ENCODE measurements at regions not wholly inside any gene's neighbourhood (a gene's known extent, or its start where the extent isn't known, plus 50 kb on each side); places are given as distances from the start of the nearest gene placed in this dataset.

GRCh38 chr5:147084702-147085101 lies 150.1 kb upstream of the STK32A start:
- no peak overlapping the region for H3K27ac ChIP-seq
- H3K4me3 ChIP-seq, result no peak overlapping the region
- no peaks in the 10 kb centered on the region for H3K9me3 ChIP-seq
- H3K27me3 ChIP-seq, result no peaks in the 10 kb centered on the region
- intact Hi-C loops (cut with DNase I), result no loop called here
- H3K36me3 ChIP-seq, result no peaks in the 10 kb centered on the region
- DNase-seq (no peak), ATAC-seq (no peak)
- TF ChIP-seq, protein P1, sequence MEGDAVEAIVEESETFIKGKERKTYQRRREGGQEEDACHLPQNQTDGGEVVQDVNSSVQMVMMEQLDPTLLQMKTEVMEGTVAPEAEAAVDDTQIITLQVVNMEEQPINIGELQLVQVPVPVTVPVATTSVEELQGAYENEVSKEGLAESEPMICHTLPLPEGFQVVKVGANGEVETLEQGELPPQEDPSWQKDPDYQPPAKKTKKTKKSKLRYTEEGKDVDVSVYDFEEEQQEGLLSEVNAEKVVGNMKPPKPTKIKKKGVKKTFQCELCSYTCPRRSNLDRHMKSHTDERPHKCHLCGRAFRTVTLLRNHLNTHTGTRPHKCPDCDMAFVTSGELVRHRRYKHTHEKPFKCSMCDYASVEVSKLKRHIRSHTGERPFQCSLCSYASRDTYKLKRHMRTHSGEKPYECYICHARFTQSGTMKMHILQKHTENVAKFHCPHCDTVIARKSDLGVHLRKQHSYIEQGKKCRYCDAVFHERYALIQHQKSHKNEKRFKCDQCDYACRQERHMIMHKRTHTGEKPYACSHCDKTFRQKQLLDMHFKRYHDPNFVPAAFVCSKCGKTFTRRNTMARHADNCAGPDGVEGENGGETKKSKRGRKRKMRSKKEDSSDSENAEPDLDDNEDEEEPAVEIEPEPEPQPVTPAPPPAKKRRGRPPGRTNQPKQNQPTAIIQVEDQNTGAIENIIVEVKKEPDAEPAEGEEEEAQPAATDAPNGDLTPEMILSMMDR (IDR thresholded peaks at IDR 0.05), result no peak
- H3K4me1 ChIP-seq, result no peaks in the 10 kb centered on the region

DNA sequence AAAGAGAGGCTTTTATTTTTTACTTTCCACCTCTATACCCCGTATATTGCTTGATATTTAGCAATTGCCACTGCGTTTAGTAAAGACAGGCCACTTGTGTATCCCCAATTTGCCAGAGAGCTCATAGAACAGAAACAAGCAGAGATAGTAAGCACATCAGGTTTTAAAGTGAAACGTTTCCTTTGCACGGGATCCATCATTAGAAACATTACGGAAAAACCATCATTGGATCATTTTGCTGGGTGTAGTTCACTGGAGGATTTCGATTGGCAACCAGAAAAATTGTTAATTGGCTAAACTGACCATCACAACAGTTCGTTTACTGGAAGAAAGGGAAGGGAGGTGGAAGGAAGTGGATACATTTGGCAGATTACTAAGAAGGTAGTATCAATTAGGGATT lies 149.4 kb upstream of the STK32A start:
- Histone ChIP-seq H3K27me3 (no peaks in the 10 kb centered on the region), H3K27ac (no peak overlapping the region), H3K4me3 (no peak overlapping the region), H3K4me1 (no peaks in the 10 kb centered on the region), H3K9me3 (no peaks in the 10 kb centered on the region), H3K36me3 (no peaks in the 10 kb centered on the region)
- TF ChIP-seq, protein P1 (IDR thresholded peaks at IDR 0.05), result no peak
- ATAC-seq (no peak), DNase-seq (no peak)
- intact Hi-C loops (cut with DNase I), result no loop called here

DNA sequence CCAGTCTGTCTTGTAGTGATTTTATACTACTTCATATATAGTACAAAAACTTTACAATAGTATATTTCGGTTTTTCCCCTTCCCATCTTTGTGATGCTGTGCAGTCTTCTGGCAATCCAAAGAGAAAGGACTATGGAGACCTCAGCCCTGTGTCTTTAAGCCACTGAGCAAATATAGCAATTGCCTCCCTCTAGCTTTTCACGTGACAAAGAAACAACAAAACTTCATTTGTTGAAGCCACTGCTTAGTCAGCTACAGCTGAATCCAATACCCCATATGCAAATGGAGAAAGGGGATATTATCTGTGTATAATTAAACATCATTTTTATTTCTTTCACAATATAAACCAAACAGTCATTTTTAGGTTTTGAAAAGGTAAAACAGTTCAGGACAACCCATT lies 142.8 kb upstream of the STK32A start:
- no peak overlapping the region for H3K27ac ChIP-seq

GRCh38 chr5:147093138-147093537 lies 141.7 kb upstream of the STK32A start:
- intact Hi-C loops (cut with DNase I), result no loop called here
- no peak for DNase-seq

More for the DNA sequence above, 142.8 kb upstream of the STK32A start:
- DNase-seq (no peak), ATAC-seq (no peak)
- intact Hi-C loops (cut with DNase I), result no loop called here
- TF ChIP-seq, protein P1 (IDR thresholded peaks at IDR 0.05), result no peak
- H3K9me3 ChIP-seq, result no peaks in the 10 kb centered on the region
- H3K36me3 ChIP-seq, result no peaks in the 10 kb centered on the region
- H3K4me1 ChIP-seq, result no peaks in the 10 kb centered on the region
- H3K27me3 ChIP-seq, result no peaks in the 10 kb centered on the region
- H3K4me3 ChIP-seq, result no peak overlapping the region

DNA sequence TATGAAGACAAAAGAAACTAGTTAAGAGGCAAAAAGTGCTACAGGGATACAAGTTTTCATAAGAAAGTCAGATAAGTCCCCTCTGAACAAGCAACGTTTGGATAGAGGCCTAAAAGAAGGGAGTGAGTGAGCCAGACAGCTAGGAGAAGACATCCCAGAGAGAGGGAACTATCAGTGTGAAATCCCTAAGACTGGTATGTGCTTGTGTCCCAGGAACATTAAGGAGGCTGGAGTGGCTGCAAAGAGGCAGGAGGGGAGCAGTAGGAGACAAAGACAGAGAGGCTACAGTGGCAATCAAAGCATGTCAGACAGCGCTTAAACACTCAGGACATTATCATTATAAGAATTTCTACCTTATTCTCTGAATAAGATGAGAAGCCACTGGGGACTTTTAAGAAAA lies 139.1 kb upstream of the STK32A start:
- intact Hi-C loops (cut with DNase I), result no loop called here
- DNase-seq (no peak), ATAC-seq (no peak)
- H3K9me3 ChIP-seq, result no peaks in the 10 kb centered on the region
- no peaks in the 10 kb centered on the region for H3K27me3 ChIP-seq
- H3K27ac ChIP-seq, result no peak overlapping the region
- no peaks in the 10 kb centered on the region for H3K4me1 ChIP-seq
- no peaks in the 10 kb centered on the region for H3K36me3 ChIP-seq
- TF ChIP-seq, protein P1 (IDR thresholded peaks at IDR 0.05), result no peak
- no peak overlapping the region for H3K4me3 ChIP-seq

More at GRCh38 chr5:147093138-147093537, 141.7 kb upstream of the STK32A start:
- Histone ChIP-seq H3K4me3 (no peak overlapping the region), H3K9me3 (no peaks in the 10 kb centered on the region), H3K36me3 (no peaks in the 10 kb centered on the region), H3K27ac (no peak overlapping the region), H3K27me3 (no peaks in the 10 kb centered on the region), H3K4me1 (no peaks in the 10 kb centered on the region)
- ATAC-seq, result no peak
- TF ChIP-seq, protein P1 (IDR thresholded peaks at IDR 0.05), result no peak

DNA sequence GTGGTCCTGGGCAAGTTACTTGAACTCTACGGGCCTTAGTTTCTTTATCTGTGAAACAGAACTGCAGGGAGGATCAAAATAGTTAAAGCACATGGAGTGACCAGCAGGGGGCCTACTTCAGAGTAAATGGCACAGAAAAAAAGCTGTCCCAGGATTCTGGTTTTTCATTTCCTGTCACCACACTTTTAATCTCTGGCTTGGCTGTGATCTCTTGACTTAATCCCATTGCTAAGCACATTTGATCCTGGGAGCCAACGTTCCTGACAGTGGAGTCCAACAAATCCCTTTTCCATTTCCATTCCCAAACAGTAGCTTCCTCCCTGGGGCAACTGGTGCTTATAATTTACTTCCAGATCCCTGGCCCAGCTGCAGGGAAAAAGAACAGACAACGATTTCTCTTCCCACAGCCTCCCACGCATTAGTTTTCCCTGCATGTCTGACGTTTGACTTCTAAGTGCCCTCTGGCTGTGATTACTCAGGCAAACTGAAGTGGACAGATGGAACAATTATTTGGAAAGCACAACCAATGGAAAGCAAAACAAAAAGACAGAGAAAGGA lies 136.5 kb upstream of the STK32A start:
- H3K4me3 ChIP-seq, result no peak overlapping the region
- no peak overlapping the region for H3K27ac ChIP-seq
- H3K4me1 ChIP-seq, result no peaks in the 10 kb centered on the region
- intact Hi-C loops (cut with DNase I), result no loop called here
- ATAC-seq (peak; percentile 45), DNase-seq (no peak)
- no peaks in the 10 kb centered on the region for H3K36me3 ChIP-seq
- no peaks in the 10 kb centered on the region for H3K9me3 ChIP-seq
- no peaks in the 10 kb centered on the region for H3K27me3 ChIP-seq
- TF ChIP-seq, protein P1 (IDR thresholded peaks at IDR 0.05), result peak; percentile 46

Data from upper lobe of right lung (tissue), 1 donor.